Neuronal stem cell (in vitro differentiated cells): ENCODE measurements at regions not wholly inside any gene's neighbourhood (a gene's known extent, or its start where the extent isn't known, plus 50 kb on each side); places are given as distances from the start of the nearest gene placed in this dataset.

Experiments used
- DNase-seq: peaks from one replicate; pipeline ENCODE4 v3.0.0-alpha.2; 2013; ENCODE audit warnings: low spot score
- H2AFZ ChIP-seq: one replicate; pipeline ENCODE4 v1.6.1; 2013; ENCODE audit warnings: mild to moderate bottlenecking, low read length, inconsistent platforms
- H2AK5ac ChIP-seq: 2 replicates; pipeline ENCODE4 v1.6.1; 2013; ENCODE audit warnings: low read depth, mild to moderate bottlenecking, inconsistent platforms, low read length, moderate library complexity, mixed read lengths
- H2BK120ac ChIP-seq: 2 replicates; pipeline ENCODE4 v1.6.1; 2013; ENCODE audit warnings: low read depth, mild to moderate bottlenecking, inconsistent platforms, low read length, moderate library complexity, mixed read lengths
- H2BK12ac ChIP-seq: one replicate; pipeline ENCODE4 v1.6.1; 2013; ENCODE audit warnings: low read length, inconsistent platforms
- H2BK15ac ChIP-seq: 2 replicates; pipeline ENCODE4 v1.6.1; 2013; ENCODE audit warnings: mild to moderate bottlenecking, low read length, inconsistent platforms, mixed read lengths
- H2BK5ac ChIP-seq: one replicate; pipeline ENCODE4 v1.6.1; 2013; ENCODE audit warnings: inconsistent platforms, mild to moderate bottlenecking, low read length, moderate library complexity
- H3K14ac ChIP-seq: one replicate; pipeline ENCODE4 v1.6.1; 2013; ENCODE audit warnings: low read length, inconsistent platforms
- H3K18ac ChIP-seq: 2 replicates; pipeline ENCODE4 v1.6.1; 2013; ENCODE audit warnings: low read length, inconsistent platforms
- H3K23ac ChIP-seq: 2 replicates; pipeline ENCODE4 v1.6.1; 2013; ENCODE audit warnings: low read depth, mild to moderate bottlenecking, mixed read lengths, low read length, inconsistent platforms; ENCODE audit not compliant: poor library complexity
- H3K27ac ChIP-seq: replicated peaks from 3 replicates; pipeline ENCODE4 v1.5.1; 2013; ENCODE audit warnings: low read length, inconsistent platforms
- H3K27me3 ChIP-seq, 3 experiments: 2 replicates each; pipeline ENCODE4 v1.6.1; 2013; ENCODE audit warnings: low read length in 3 of 3, mild to moderate bottlenecking in 2 of 3, inconsistent platforms in 1 of 3, low read depth in 1 of 3, mixed read lengths in 1 of 3, moderate library complexity in 1 of 3; ENCODE audit not compliant: control insufficient read depth in 3 of 3, insufficient read depth in 3 of 3
- H3K36me3 ChIP-seq, 2 donors: replicated peaks in 1 of 2; 2 replicates each; pipeline ENCODE4 v1.6.1; 2013; ENCODE audit warnings: low read length in 2 of 2; ENCODE audit not compliant: control insufficient read depth in 2 of 2, insufficient read depth in 2 of 2
- H3K4ac ChIP-seq: 2 replicates; pipeline ENCODE4 v1.6.1; 2013; ENCODE audit warnings: inconsistent platforms, mild to moderate bottlenecking, low read length, moderate library complexity
- H3K4me1 ChIP-seq, 2 donors: 1 replicate in 1 of 2; 2 replicates in 1 of 2; pipeline ENCODE4 v1.6.1; 2013; ENCODE audit warnings: low read length in 2 of 2, low read depth in 1 of 2; ENCODE audit not compliant: control insufficient read depth in 2 of 2, insufficient read depth in 1 of 2
- H3K4me2 ChIP-seq: one replicate; pipeline ENCODE4 v1.6.1; 2013; ENCODE audit warnings: mild to moderate bottlenecking, low read length, inconsistent platforms; ENCODE audit not compliant: insufficient read depth, poor library complexity, severe bottlenecking
- H3K4me3 ChIP-seq, 2 donors: 2 replicates each; pipeline ENCODE4 v1.5.1; 2013; ENCODE audit warnings: low read length in 2 of 2, mild to moderate bottlenecking in 2 of 2, inconsistent platforms in 1 of 2, moderate library complexity in 1 of 2
- H3K79me1 ChIP-seq: one replicate; pipeline ENCODE4 v1.6.1; 2013; ENCODE audit warnings: low read depth, mild to moderate bottlenecking, inconsistent platforms, low read length, moderate library complexity
- H3K9ac ChIP-seq: one replicate; pipeline ENCODE4 v1.6.1; 2013; ENCODE audit warnings: mild to moderate bottlenecking, low read depth, low read length, inconsistent platforms; ENCODE audit not compliant: poor library complexity
- H3K9me3 ChIP-seq, 2 donors: replicated peaks in 1 of 2; 2 replicates each; pipeline versions ENCODE3 to v1.6.1; 2013; ENCODE audit warnings: low read length in 2 of 2, mild to moderate bottlenecking in 2 of 2, inconsistent platforms in 1 of 2, low read depth in 1 of 2, mixed read lengths in 1 of 2, moderate library complexity in 1 of 2; ENCODE audit not compliant: control insufficient read depth in 2 of 2, insufficient read depth in 1 of 2
- H4K8ac ChIP-seq: one replicate; pipeline ENCODE4 v1.6.1; 2013; ENCODE audit warnings: low read depth, mild to moderate bottlenecking, inconsistent platforms, low read length, moderate library complexity
- H4K91ac ChIP-seq: one replicate; pipeline ENCODE4 v1.6.1; 2013; ENCODE audit warnings: low read length, low read depth, mild to moderate bottlenecking, inconsistent platforms; ENCODE audit not compliant: poor library complexity
- WGBS, 2 donors: extraction: QIAGEN DNeasy Blood & Tissue Kit; methylation state at CpG; one replicate each; pipeline ENCODE4 v1.1.7; 2013; ENCODE audit warnings: missing lambda C conversion rate in 2 of 2, mixed read lengths in 1 of 2; ENCODE audit not compliant: insufficient read length in 2 of 2, insufficient replicate concordance in 1 of 2; ENCODE audit errors: extremely low coverage in 2 of 2; 5-methylcytosine and 5-hydroxymethylcytosine counted together

DNA sequence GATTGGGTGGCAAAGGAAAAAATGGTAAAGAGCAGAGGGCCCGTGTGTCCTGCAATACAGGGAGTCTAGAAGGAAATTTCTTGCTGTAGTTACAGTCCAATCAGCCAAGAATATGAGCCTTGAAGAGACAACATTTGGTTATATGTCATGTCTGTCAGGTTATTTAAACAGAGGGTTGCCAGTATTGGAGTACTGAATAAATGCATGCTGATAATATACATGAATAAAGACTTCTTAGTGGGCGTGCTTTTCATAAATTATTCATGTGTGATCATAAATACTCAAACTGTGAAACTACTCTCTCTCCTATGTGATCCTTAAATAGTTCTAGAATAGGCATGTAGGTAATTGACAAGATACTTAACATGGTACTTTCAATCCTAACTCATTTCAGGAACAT, 249.0 kb downstream of the CRPPA start:
- Histone ChIP-seq H3K27ac (no peak overlapping the region), H3K23ac (no peak overlapping the region), H2BK15ac (no peak overlapping the region), H2BK12ac (no peak overlapping the region), H3K14ac (no peak overlapping the region), H3K36me3 (no peaks in the 10 kb centered on the region), H3K9me3 (peaks cover 0 to 2% of the 10 kb centered on the region in 2 donors), H3K4me3 (no peak overlapping the region), H4K8ac (no peak overlapping the region), H2AK5ac (no peak overlapping the region), H3K4me1 (no peaks in the 10 kb centered on the region), H2BK5ac (no peak overlapping the region), H3K4ac (no peak overlapping the region), H3K79me1 (no peaks in the 10 kb centered on the region), H2BK120ac (no peak overlapping the region), H3K9ac (no peak overlapping the region), H3K4me2 (no peak overlapping the region), H4K91ac (no peak overlapping the region), H3K27me3 (no peaks in the 10 kb centered on the region), H3K18ac (no peak overlapping the region), H2AFZ (no peak overlapping the region)
- no peak for DNase-seq
- no CpG with 5 or more reads among the region's 2 CpGs for WGBS, 2 donors

DNA sequence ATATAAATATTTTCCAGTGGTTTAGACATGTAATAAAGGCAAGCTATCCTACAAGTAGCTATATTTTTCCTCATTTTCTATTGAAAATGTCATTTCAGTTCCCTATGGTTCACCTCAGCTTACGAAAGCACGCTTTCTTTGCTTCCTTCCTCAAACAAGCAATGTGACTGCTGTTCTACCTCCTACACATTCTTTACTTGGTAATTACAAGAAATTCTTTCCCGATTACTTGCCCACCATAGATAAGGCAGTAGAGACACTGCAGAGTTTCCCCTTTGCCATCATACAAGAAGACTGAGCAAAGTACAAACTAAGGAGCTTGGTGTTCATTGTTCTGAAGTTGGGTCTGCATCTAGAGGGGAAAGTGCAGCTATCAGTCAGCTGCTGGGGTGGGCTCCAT, 249.4 kb downstream of the CRPPA start:
- no peak overlapping the region for H4K91ac ChIP-seq
- H2AK5ac ChIP-seq: no peak overlapping the region
- H3K27me3 ChIP-seq: no peaks in the 10 kb centered on the region
- H3K18ac ChIP-seq: no peak overlapping the region
- no peak for DNase-seq
- WGBS, 2 donors: no CpG with 5 or more reads among the region's 3 CpGs
- no peak overlapping the region for H3K4me3 ChIP-seq
- no peak overlapping the region for H2BK5ac ChIP-seq
- no peak overlapping the region for H2BK15ac ChIP-seq
- no peak overlapping the region for H3K27ac ChIP-seq
- H3K79me1 ChIP-seq: no peaks in the 10 kb centered on the region
- peaks cover 0 to 2% of the 10 kb centered on the region in 2 donors for H3K9me3 ChIP-seq
- no peak overlapping the region for H2BK12ac ChIP-seq
- no peak overlapping the region for H3K4me2 ChIP-seq
- H3K14ac ChIP-seq: no peak overlapping the region
- no peak overlapping the region for H3K9ac ChIP-seq
- H2AFZ ChIP-seq: no peak overlapping the region
- no peak overlapping the region for H4K8ac ChIP-seq
- no peak overlapping the region for H2BK120ac ChIP-seq
- H3K36me3 ChIP-seq: no peaks in the 10 kb centered on the region
- no peaks in the 10 kb centered on the region for H3K4me1 ChIP-seq
- no peak overlapping the region for H3K4ac ChIP-seq
- no peak overlapping the region for H3K23ac ChIP-seq

DNA sequence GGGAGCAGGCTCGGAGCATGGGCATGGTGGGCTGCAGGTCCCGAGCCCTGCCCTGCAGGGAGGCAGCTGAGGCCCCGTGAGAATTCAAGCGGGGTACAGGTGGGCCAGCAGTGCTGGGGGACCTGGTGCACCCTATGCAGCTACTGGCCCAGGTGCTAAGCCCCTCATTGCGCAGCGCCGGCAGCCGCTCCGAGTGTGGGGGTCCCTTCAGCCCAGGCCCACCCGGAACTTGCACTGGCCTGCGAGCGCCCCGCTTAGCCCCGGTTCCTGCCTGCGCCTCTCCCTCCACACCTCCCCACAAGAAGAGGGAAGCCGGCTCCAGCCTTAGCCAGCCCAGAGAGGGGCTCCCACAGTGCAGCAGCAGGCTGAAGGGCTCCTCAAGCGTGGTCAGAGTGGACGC, 250.7 kb downstream of the CRPPA start:
- Histone ChIP-seq H4K91ac (no peak overlapping the region), H2BK15ac (no peak overlapping the region), H2AFZ (no peak overlapping the region), H3K79me1 (no peaks in the 10 kb centered on the region), H3K27me3 (no peaks in the 10 kb centered on the region), H3K36me3 (no peaks in the 10 kb centered on the region), H2BK12ac (no peak overlapping the region), H3K4me1 (no peaks in the 10 kb centered on the region), H2BK5ac (no peak overlapping the region), H3K9ac (no peak overlapping the region), H3K27ac (no peak overlapping the region), H3K9me3 (peaks cover 0 to 2% of the 10 kb centered on the region in 2 donors), H3K4me3 (no peak overlapping the region), H3K14ac (peak overlapping the region; percentile 82), H2AK5ac (no peak overlapping the region), H3K18ac (no peak overlapping the region), H2BK120ac (no peak overlapping the region), H3K23ac (peak overlapping the region; percentile 65), H4K8ac (no peak overlapping the region), H3K4ac (no peak overlapping the region), H3K4me2 (no peak overlapping the region)
- no peak for DNase-seq
- no CpG with 5 or more reads among the region's 18 CpGs for WGBS, 2 donors

DNA sequence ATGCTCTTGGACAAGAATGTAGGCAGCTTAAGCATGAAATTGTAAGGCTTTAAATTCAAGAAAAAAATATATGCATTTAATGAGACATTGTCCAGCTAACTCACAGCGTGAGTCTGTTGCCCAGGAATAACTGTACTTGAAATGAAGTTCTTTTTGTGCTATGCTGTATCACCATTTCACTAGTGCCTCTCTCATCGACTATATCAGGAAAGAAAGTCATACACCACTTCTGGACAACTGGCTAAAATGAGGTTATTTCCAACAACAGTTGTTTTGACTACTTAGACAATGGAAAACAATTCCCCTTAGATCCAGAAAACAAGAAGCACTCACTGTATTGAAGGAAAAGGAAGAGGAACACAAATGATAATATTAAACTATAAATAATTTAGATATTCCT, 251.8 kb downstream of the CRPPA start:
- Histone ChIP-seq H3K4me2 (no peak overlapping the region), H3K27me3 (no peaks in the 10 kb centered on the region), H3K4me1 (no peaks in the 10 kb centered on the region), H3K4ac (no peak overlapping the region), H3K4me3 (no peak overlapping the region), H2BK12ac (no peak overlapping the region), H2BK5ac (no peak overlapping the region), H3K27ac (no peak overlapping the region), H2BK120ac (no peak overlapping the region), H3K36me3 (no peaks in the 10 kb centered on the region), H2BK15ac (no peak overlapping the region), H3K14ac (no peak overlapping the region), H3K79me1 (no peaks in the 10 kb centered on the region), H3K18ac (no peak overlapping the region), H2AK5ac (no peak overlapping the region), H3K9ac (no peak overlapping the region), H4K91ac (no peak overlapping the region), H3K9me3 (peaks cover 0 to 2% of the 10 kb centered on the region in 2 donors), H2AFZ (no peak overlapping the region), H3K23ac (no peak overlapping the region), H4K8ac (no peak overlapping the region)
- no peak for DNase-seq
- no CpG with 5 or more reads among the region's 2 CpGs for WGBS, 2 donors
